ENCODE measurements at regions not wholly inside any gene's neighbourhood (a gene's known extent, or its start where the extent isn't known, plus 50 kb on each side); places are given as distances from the start of the nearest gene placed in this dataset.

DNA sequence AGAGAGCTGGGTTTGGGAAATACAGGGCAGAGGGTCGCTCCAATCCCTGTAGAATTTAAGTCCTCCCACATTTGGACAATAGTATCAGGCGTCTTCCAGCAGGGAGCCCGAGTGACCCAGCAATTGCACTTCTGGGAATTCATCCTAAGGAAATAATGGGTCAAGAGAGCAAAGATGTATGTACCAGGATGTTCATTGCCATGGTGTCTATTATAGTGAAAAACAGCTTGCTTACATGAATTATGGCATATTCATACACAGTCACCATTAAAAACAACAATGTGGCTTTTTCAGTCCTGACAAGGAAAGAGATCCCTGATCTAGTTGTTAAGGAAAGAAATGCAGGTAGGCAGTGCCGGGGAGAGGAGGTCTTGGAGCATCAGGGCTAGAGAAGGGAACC is 167.7 kb downstream of the PJA1 start:
- TF ChIP-seq, protein P1, sequence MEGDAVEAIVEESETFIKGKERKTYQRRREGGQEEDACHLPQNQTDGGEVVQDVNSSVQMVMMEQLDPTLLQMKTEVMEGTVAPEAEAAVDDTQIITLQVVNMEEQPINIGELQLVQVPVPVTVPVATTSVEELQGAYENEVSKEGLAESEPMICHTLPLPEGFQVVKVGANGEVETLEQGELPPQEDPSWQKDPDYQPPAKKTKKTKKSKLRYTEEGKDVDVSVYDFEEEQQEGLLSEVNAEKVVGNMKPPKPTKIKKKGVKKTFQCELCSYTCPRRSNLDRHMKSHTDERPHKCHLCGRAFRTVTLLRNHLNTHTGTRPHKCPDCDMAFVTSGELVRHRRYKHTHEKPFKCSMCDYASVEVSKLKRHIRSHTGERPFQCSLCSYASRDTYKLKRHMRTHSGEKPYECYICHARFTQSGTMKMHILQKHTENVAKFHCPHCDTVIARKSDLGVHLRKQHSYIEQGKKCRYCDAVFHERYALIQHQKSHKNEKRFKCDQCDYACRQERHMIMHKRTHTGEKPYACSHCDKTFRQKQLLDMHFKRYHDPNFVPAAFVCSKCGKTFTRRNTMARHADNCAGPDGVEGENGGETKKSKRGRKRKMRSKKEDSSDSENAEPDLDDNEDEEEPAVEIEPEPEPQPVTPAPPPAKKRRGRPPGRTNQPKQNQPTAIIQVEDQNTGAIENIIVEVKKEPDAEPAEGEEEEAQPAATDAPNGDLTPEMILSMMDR (IDR thresholded peaks at IDR 0.05; ENCODE audit: low read length): no peak
- TF ChIP-seq EZH2 (optimal IDR thresholded peaks at IDR 0.05; ENCODE audit: low read depth, low read length) (no peak), EZH2phosphoT487 (IDR thresholded peaks at IDR 0.05; ENCODE audit: low read length) (no peak)
- no peaks in the 10 kb centered on the region for H3K9me2 ChIP-seq (replicated peaks; ENCODE audit: insufficient read depth, low read length)
- DNase-seq: no peak
- no peaks in the 10 kb centered on the region for H3K4me1 ChIP-seq (ENCODE audit: low read length)
- H3K36me3 ChIP-seq (replicated peaks; ENCODE audit: insufficient read depth, low read length): no peaks in the 10 kb centered on the region
- no peaks in the 10 kb centered on the region for H3K79me2 ChIP-seq (ENCODE audit: low read length)
- H3K9ac ChIP-seq (ENCODE audit: low read length): no peak overlapping the region
- H3K27me3 ChIP-seq (replicated peaks; ENCODE audit: insufficient read depth, low read length): no peaks in the 10 kb centered on the region
- H3K9me3 ChIP-seq (replicated peaks; ENCODE audit: insufficient read depth, low read length): no peaks in the 10 kb centered on the region
- no peak overlapping the region for H3K4me2 ChIP-seq (ENCODE audit: low read depth, low read length)
- no peak overlapping the region for H3K27ac ChIP-seq (ENCODE audit: low read length)
- no peak overlapping the region for H3K4me3 ChIP-seq (ENCODE audit: low read length)
- H3F3A ChIP-seq (ENCODE audit: insufficient read depth, low read length): no peaks in the 10 kb centered on the region
- H2AFZ ChIP-seq (ENCODE audit: low read length): no peak overlapping the region
- H4K20me1 ChIP-seq (ENCODE audit: insufficient read depth, low read length): no peaks in the 10 kb centered on the region

DNA sequence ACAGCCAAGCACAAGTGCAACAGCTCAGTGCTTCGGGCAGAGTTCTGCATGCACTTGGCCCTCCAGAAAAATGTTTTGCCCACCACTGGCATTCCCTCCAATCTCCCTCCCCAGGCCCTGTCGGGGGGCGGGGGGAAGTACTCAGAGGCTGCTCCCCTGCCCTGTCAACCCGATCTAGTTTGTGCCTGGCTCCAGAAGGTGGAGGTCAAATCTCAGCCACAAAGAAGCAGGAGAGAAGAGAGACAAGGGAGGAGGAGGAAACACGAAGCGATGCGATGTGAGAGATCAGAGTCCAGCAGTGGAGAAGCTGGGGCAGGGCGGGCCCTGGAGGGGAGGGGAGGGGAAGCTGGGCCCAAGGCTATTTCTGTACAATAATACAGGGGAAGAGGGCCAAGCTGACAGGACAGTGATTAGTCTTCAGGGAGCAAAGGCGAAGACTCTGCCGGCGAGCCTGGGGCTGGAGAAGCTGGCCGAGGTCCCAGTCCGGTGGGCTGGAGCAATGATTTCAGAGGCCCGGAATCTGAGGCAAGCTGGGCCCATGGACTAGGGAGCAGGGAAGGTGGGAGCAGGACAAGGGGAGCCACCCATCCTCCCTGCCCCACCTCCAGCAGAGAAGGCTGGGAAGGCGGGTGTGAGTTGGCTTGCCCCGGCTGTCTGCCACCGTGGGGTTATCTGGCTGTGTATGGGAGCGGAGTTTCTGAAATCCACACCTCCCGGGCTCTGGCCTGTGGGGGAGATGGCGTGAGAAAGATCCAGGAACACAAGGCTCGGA is 167.1 kb downstream of the EFNB1 start:
- TF ChIP-seq EZH2phosphoT487 (IDR thresholded peaks at IDR 0.05; ENCODE audit: low read length): no peak
- no peak for TF ChIP-seq EZH2 (optimal IDR thresholded peaks at IDR 0.05; ENCODE audit: low read depth, low read length)
- TF ChIP-seq, protein P1 (IDR thresholded peaks at IDR 0.05; ENCODE audit: low read length): no peak
- no peak overlapping the region for H3K27ac ChIP-seq (ENCODE audit: low read length)
- no peak for DNase-seq

DNA sequence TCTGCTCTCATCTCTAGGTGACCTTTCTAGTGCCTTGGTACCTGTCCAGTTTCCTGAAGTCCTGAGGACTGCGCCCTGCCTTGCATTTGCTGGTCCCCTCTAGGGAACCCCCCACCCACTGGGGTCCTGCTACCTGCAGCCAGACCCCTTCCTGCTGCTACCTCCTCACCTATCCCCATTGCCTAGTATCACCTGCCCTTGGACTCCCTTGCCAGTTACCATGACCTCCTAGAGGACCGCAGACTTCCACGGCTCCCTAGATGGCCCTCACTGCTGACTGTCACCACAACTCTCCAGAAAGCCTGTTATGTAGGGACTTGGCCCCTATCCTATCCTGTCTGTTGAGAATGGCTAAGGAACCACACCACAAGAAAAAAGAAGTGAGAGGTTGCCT is 166.6 kb downstream of the EFNB1 start:
- H3K27ac ChIP-seq (ENCODE audit: low read length): no peak overlapping the region
- H3F3A ChIP-seq (ENCODE audit: insufficient read depth, low read length): no peaks in the 10 kb centered on the region
- no peak overlapping the region for H2AFZ ChIP-seq (ENCODE audit: low read length)
- DNase-seq: no peak
- no peaks in the 10 kb centered on the region for H4K20me1 ChIP-seq (ENCODE audit: insufficient read depth, low read length)
- no peak for TF ChIP-seq EZH2phosphoT487 (IDR thresholded peaks at IDR 0.05; ENCODE audit: low read length)
- TF ChIP-seq, protein P1 (IDR thresholded peaks at IDR 0.05; ENCODE audit: low read length): no peak
- no peak for TF ChIP-seq EZH2 (optimal IDR thresholded peaks at IDR 0.05; ENCODE audit: low read depth, low read length)
- no peak overlapping the region for H3K4me3 ChIP-seq (ENCODE audit: low read length)
- no peak overlapping the region for H3K9ac ChIP-seq (ENCODE audit: low read length)
- no peaks in the 10 kb centered on the region for H3K79me2 ChIP-seq (ENCODE audit: low read length)
- no peaks in the 10 kb centered on the region for H3K9me2 ChIP-seq (replicated peaks; ENCODE audit: insufficient read depth, low read length)
- no peaks in the 10 kb centered on the region for H3K4me1 ChIP-seq (ENCODE audit: low read length)
- no peaks in the 10 kb centered on the region for H3K36me3 ChIP-seq (replicated peaks; ENCODE audit: insufficient read depth, low read length)
- H3K27me3 ChIP-seq (replicated peaks; ENCODE audit: insufficient read depth, low read length): no peaks in the 10 kb centered on the region
- H3K4me2 ChIP-seq (ENCODE audit: low read depth, low read length): no peak overlapping the region
- H3K9me3 ChIP-seq (replicated peaks; ENCODE audit: insufficient read depth, low read length): no peaks in the 10 kb centered on the region

More for the DNA sequence above, 167.1 kb downstream of the EFNB1 start:
- H3F3A ChIP-seq (ENCODE audit: insufficient read depth, low read length): no peaks in the 10 kb centered on the region
- H3K9ac ChIP-seq (ENCODE audit: low read length): no peak overlapping the region
- H3K4me2 ChIP-seq (ENCODE audit: low read depth, low read length): no peak overlapping the region
- H3K36me3 ChIP-seq (replicated peaks; ENCODE audit: insufficient read depth, low read length): no peaks in the 10 kb centered on the region
- no peaks in the 10 kb centered on the region for H4K20me1 ChIP-seq (ENCODE audit: insufficient read depth, low read length)
- no peaks in the 10 kb centered on the region for H3K27me3 ChIP-seq (replicated peaks; ENCODE audit: insufficient read depth, low read length)
- H3K79me2 ChIP-seq (ENCODE audit: low read length): no peaks in the 10 kb centered on the region
- no peaks in the 10 kb centered on the region for H3K9me2 ChIP-seq (replicated peaks; ENCODE audit: insufficient read depth, low read length)
- no peak overlapping the region for H2AFZ ChIP-seq (ENCODE audit: low read length)
- H3K9me3 ChIP-seq (replicated peaks; ENCODE audit: insufficient read depth, low read length): no peaks in the 10 kb centered on the region
- H3K4me3 ChIP-seq (ENCODE audit: low read length): no peak overlapping the region
- no peaks in the 10 kb centered on the region for H3K4me1 ChIP-seq (ENCODE audit: low read length)

All from MM.1S (cell line).